HG02884 (cell line): ENCODE measurements at regions not wholly inside any gene's neighbourhood (a gene's known extent, or its start where the extent isn't known, plus 50 kb on each side); places are given as distances from the start of the nearest gene placed in this dataset.
"Not testable (repeated sequence)": the region's sequence is repeated elsewhere in the genome, so short reads cannot be mapped to it uniquely, and the experiment has no call there.

Experiments used
- ATAC-seq: cut with Tn5 transposase; IDR thresholded peaks from one replicate; pipeline ENCODE4 v1.9.1; 2021; ENCODE audit warnings: mild to moderate bottlenecking, moderate library complexity; ENCODE audit not compliant: unreplicated experiment

DNA sequence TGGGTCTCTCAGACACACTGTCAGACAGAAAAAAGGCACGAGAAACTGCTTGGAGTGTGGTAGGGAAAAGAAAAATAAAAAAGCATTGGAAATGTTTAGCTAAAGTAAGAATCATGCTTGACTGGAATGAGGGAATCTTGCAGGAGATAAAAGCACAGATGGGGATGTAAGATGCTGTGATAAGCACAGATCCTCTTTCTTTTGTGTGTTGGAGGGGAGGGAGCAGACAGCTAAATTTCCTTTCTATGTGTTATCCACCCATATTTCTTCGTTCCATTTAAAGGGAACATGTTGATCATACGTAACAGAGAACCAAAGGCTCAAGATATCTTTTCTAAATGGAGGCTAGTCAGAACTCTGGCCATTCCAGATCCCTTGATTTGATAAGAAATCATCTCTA lies 614.0 kb upstream of the LCORL start:
- no peak for ATAC-seq

DNA sequence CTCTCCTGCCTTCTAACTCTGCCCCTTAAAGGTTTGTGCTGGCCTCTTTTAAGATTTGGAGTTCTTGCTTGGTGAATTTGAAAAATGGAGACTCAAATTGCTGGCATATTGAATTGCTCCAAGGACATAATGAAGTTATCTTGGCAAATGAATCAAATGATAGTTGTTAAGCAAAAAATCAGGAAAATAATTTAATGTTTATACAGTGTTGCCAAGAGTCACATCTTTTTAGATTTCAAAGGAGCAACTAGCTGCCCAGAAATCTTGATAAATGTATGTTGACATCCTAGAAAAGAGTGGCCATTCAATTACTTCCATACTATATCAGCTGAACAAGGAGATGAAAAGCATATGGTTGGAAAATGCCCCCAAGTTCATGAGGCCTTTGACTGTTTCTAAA lies 610.0 kb upstream of the LCORL start:
- ATAC-seq: no peak

DNA sequence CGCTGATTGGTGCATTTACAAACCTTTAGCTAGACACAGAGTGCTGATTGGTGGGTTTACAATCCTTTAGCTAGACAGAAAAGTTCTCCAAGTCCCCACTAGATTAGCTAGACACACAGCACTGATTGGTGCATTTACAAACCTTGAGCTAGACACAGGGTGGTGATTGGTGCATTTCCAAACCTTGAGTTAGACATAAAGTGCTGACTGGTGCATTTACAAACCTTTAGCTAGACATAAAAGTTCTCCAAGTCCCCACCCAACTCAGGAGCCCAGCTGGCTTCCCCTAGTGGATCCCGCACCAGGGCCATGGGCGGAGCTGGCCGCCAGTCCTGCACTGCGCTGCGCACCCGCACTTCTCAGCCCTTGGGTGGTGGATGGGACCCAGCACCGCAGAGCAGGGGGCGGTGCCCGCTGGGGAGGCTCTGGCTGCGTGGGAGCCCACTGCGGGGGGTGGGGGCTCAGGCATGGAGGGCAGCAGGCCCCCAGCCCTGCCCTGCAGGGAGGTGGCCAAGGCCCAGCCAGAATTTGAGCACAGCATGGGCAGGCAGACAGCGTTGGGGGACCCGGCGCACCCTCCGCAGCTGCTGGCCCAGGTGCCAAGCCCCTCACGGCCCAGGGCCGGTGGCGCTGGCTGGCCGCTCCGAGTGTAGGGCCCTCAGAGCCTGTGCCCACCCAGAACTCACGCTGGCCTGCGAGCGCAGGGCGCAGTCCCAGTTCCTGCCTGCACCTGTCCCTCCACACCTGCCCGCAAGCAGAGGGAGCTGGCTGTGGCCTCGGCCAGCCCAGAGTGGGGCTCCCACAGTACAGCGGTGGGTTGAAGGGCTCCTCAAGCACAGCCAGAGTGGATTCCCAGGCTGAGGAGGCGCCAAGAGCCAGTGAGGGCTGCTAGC lies 608.9 kb upstream of the LCORL start:
- ATAC-seq: no peak

DNA sequence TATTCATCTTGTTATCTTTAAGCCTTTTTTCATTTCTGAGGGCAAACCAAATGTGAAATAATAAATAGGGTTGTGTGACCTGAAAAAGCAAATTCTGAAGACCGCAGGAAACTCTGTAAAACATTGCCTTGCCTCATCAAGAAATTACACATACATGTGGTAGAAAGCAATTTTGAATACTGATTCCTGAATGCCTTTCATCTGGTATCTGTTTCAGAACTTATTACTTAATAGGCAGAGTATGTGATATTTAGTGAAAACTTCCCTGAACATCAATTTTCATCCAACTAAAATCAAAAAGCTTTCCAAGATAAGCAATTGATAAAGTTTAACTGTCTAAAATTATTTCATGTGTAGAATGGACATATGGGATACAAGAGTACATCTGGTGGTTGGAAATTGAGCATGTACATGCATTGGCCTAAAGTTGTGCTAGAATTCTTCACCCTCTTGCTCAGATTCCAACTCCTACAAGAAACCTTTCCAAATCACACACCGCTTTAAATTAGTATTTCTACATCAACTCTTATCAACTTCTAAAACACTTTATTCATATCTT lies 606.0 kb upstream of the LCORL start:
- no peak for ATAC-seq

DNA sequence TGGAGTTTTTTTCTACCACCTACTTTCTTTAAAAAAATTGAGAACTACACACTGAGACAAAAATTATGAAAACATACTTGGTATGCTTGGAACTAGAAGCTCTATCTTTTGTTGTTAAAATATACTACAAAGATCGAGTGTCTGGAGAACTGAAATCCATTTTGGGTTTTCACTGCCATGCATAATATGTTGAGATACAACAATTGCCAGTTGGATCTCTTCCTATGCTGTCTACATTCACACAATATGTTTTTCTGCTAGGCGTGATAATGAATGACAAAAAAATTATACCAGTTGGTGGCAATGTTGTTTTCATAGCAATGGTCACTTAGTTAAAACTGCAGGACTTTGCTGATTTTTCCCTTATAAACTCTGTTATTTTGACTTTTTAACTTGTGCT lies 605.4 kb upstream of the LCORL start:
- ATAC-seq: no peak

DNA sequence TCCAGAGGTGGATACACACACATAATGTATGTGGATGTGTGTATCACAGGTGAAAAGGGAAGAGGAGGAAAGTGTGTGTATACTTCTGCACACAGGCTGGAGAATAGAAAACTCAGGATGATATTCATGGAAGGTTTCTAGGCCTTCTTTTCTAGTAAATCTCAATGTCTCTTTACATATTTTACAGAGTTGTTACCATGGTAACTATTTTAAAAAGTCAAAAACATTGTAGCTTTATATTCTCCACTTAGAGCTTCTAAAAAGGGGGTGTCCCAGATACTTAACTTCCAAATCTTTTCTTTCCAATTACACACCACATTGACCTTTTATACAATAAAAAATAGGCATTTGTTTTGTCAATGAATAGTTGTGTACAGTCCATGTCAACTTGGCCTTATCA lies 604.8 kb upstream of the LCORL start:
- ATAC-seq: no peak

DNA sequence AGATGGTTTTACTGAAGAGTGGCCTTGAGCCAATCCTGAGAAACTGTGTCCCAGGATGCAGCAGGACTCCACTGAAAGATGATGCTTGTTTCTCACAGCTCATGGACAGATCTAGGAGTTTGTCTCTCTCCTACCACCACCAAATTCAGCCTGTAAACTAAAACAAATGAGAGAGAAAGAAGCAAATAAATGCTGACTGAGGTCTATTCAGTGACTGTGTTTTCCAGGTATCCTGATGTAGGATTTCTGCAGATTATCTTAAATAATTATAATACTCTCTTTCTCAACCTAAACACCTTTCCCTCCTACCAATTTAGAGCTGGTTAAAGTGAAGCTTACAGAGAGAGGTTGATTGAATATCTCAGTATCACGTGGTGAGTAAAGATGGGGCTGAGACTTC lies 599.6 kb upstream of the LCORL start:
- ATAC-seq: no peak

DNA sequence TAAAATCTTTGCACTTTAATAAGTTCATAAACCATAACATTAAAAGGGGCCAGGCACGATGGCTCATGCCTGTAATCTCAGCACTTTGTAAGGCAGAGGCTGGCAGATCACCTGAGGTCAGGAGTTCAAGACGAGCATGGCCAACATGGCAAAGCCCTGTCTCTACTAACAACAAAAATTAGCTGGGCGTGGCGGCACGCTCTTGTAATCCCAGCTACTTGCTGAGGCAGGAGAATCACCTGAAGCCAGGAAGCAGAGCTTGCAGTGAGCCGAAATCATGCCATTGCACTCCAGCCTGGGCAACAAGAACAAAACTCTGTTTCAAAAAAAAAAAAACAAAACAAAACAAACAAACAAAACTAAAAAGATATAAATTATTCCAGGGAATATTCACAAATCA lies 595.2 kb upstream of the LCORL start:
- no peak for ATAC-seq

DNA sequence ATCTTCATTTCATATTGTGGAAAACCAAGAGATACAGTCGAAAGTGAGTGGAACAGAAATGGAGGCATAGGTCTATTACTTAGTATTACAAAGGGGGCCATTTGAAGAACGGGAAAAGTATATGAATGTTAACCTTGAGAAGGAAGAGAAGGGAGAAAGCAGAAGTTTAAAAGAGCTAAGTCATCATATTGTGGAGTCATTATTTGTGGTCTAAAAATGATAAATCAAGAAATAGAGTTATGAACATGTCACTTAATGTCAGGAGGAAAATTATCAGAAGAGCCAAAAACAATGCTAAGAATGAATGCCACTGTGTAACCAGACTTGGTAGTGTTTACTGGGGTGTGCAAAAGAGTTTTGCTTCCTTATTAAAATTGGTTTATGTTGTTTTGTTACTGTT lies 589.5 kb upstream of the LCORL start:
- ATAC-seq: no peak

DNA sequence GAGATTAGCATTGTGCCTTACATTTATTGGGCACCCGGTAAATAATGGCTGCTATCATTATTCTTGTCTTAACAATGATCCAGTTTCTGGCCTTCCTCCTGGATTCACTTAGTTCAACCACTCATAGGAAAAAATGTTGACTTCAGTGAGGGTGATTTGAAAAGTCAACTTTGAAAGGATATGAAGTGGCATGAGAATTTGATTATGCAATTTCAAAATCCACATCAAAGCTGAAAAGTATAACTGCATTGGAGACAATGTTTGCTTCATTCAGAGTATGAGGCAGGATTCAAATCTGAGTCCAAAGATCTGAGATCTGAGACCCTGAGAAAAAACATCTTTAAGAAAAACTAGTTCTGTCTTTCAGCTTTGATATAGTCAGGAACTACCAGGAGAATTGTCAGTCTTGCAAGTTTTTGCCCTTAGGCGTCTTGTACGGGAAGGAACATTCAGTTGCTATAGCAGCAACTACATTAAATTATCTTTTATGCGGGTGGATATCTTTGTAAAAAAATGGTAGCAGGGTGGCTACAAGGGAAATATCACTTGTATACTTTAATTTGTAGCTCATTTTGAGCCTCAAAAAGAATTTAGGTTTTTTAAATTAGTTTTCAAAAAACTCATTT lies 587.5 kb upstream of the LCORL start:
- no peak for ATAC-seq

DNA sequence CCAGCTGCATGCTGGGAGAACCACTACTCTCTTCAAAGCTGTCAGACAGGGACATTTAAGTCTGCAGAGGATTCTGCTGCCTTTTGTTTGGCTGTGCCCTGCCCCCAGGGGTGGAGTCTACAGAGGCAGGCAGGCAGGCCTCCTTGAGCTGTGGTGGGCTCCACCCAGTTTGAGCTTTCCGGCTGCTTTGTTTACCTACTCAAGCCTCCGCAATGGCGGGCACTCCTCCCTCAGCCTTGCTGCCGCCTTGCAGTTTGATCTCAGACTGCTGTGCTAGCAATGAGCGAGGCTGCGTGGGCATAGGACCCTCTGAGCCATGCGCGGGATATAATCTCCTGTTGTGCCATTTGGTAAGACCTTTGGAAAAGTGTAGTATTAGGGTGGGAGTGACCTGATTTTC lies 581.1 kb upstream of the LCORL start:
- ATAC-seq: not testable (repeated sequence)

DNA sequence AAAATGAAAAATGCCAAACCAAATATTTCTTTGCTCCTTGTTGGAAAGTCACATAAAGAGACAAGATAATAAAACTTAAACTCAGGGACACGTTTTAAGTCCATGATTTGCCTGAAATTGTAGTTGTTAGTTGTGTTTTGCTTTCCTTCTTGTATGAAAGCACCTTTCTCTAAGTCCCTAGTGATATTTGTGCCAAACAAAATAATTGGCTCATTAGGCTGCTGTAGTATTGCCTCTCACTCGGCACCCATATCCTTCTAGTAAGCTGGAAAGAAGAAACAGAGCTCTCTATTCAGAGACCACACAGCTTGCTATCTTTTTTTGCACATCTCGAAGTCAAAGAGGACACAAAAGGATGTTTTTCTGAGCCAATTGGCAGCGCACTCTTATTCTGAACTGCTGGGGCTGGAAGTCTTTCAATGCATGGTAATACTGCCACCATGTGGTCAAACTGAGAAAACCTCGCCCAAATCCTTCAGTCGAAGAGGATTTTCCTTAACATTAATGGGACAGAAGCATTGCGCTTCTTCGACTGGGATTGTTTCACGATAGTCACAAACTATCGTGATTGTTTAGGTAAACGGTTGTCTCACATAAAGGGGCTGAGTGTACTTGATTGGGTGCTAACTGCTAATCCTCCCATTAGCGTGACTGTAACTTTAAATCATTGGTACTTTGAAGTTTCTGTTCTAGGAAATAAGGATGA lies 571.9 kb upstream of the LCORL start:
- peak; percentile 73 for ATAC-seq

DNA sequence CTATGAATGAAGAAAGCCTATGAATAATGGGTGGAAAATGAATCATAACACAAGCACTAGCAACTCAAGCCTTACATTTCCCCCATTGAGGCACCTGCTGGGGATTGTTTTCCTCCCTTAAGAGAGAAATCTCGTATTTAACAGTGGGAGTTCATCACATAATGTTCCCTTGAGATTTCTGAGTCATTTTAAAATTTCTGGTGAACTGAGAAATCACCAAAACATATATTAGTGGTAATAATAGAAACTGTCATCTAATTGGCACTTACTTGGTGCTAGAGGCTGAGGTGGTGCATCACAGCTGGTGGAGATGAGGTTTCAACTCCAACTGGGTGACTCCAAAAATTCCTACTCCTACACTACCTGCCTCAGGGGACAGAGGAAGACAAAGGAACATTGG lies 561.3 kb upstream of the LCORL start:
- ATAC-seq: no peak

DNA sequence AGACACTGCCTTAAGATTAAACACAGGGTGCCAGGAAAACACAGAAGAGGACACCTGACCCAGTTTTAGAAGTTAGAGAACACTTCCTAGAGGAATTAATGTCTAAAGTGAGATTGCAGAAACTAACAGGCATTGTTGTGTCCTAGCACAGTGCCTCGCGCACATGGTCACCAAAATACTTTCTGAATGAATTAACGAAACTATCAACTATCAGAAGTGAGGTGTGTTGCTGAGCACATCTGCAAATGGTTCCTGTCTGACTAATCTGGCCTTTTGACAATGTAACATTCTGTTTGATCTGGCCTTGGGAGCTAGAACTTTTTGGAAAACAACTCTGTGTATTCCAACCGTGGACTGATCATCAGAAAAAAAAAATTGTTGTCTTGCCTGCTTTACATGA lies 556.8 kb upstream of the LCORL start:
- peak; percentile 75 for ATAC-seq

DNA sequence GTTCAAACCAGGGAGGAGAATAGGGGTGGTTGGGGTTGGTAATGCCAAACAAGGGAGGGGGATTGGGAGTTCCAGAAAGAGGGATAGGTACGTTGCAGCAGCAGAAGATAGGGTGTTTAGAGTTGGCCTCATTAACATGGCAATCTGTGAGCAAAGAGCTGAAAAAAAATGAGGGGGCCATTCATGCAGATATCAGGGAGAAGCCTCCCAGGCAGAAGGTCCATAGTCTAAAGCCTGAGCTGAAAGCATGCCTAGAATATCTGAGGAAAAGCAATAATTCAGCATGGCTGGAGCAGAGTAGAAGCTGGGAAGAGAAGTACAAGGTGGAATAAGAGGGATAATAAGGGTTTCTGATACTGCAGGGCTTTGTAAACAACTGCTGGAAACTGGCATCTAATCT lies 550.9 kb upstream of the LCORL start:
- no peak for ATAC-seq

DNA sequence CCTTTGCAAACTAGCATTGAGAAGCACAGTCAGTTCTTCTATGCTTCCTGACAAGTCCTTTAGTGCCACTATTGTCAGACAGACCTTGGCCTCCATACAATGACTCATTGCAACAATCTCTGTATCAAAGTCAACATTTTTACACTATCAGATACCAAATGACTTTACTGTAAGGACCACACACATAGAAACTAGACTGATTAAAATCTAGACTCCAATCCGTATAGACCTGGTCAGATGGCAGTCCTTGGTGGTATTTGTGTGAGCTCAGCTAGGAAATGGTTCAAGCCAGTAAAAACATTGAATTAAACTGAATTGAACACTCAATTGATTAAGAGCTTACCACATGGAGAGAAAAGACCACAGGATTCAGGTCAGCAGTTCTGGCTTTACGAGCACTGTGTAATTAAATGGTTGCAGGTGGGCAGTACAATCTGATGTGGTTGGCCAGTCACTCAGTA lies 549.8 kb upstream of the LCORL start:
- no peak for ATAC-seq

DNA sequence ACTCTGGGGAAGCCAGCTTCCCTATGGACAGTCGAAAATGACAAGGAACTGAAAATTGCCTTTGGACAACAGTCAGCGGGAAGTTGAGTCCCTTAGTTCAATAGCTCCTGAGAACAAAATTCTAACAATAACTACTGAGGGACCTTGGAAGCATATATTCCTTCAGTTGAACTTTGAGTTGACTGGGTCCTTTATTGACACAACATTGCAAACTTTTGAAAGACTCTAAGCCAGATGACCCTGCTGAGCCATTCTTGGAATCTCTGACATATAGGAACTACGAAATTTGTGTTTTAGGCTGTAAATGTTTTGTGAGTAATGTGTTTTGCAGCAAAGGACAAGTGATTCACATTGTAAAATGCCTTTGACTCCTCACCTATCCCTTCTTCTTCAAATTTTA lies 548.8 kb upstream of the LCORL start:
- ATAC-seq: no peak

DNA sequence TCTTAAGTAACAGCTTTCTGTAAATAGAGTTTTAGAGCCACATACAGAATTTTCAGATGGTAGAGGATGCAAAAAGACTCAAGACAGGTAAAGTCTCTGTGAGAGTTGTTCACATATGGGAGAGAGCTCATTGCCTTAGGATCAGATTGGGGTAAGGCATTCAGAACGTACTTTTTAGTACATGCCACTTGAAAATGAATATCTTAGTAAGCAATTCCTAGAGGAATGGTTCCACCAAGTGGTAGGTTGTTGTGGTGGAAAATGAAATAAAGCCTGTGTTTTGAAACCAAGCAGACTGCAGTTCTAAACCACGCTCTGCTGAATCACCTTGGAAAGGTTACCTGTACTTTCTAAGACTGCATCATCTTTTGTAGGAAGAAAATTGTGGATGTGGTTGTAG lies 547.0 kb upstream of the LCORL start:
- ATAC-seq: no peak

DNA sequence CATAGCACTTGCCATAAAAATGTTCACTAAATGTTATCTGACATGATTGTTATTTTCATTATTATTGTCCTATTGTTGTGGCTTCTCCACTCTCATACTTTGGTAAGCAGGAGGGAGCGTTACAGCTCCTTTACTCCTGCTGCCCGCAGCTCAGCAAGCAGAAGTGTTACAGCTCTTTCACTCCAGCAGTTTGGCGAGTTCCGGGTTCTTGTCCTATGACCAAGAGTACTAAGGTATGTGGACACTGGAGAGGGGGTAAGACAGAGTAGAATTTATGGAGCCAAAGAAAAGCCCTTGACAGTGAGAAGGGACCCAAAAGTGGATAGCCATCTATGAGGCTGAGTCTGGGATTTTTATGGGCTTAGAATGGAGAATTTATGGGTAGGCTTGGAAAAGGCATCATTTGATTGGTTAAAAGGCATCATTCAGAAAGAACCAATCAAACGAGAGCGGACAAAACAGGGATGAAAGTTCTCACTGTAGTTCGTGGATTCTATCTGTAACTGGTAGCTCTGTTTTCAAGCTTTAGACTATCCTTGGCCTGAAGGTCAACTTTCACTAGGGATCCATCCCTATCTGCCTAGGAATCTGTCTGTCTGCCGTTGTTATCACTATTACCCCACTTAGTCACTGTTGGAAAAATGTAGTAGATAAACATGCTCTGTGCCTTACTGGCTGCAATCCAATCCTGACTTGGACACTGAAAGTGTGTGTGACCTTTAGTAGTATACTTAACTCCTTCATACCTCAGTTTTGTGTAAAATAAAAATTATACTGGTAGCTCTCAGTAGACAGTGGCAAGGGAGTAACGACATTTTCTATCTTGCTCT lies 545.6 kb upstream of the LCORL start:
- no peak for ATAC-seq

DNA sequence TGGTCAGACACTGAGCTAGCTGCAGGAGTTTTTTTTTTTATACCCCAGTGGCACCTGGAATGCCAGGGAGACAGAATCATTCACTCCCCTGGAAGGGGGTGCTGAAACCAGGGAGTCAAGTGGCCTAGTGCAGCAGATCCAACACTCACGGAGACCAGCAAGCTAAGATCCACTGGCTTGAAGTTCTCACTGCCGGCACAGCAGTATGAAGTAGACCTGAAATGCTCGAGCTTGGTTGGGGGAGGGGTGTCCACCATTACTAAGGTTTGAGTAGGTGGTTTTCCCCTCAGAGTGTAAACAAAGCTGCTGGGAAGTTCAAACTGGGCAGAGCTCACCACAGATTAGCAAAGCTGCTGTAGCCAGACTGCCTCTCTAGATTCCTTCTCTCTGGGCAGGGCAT lies 537.9 kb upstream of the LCORL start:
- ATAC-seq: no peak

DNA sequence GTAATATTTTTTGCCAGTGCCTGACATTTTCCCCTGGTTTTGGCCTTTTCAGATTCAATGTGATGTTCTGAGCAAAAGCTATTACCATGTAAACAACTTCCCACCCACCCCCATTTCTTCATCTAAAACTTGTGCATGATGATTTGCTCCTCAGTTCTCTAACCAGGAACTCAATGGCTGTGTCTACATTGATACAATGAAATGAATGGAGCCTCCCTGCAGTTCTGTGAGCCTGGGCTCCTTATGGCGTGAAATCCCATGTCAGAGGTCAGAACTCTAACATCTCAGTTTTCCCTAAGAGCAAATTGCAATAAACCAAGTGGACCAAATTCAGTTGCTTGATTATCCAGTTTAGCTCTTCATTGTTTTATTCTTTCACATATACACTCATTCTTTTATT lies 534.8 kb upstream of the LCORL start:
- ATAC-seq: no peak
